ENCODE measurements at regions not wholly inside any gene's neighbourhood (a gene's known extent, or its start where the extent isn't known, plus 50 kb on each side); places are given as distances from the start of the nearest gene placed in this dataset.

DNA sequence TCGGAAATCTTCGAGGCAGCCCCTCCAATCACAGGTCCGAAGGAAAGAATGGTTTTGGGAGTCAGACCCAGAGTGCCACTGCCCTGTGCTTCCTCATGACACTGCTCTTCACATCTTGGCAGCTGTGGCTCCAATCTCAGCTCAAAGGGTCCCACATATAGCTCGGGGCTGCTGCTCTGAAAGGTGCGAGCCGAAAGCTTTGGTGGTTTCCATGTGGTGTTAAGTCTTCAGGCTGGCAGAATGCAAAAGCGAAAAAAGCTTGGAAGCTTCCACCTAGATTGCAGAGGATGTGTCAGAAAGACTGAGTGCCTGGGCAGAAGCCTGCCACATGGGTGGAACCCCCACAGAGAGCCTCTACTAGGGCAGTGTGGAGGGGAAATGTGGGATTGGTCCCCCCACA is 314.3 kb upstream of the CHD6 start:
- no peaks in the 10 kb centered on the region for H3K79me2 ChIP-seq (replicated peaks; ENCODE audit: insufficient read depth)
- TF ChIP-seq ZNF331 (CRISPR knock-in tag; IDR thresholded peaks at IDR 0.05; ENCODE audit: low read depth) (no peak), ZNF114 (CRISPR knock-in tag; IDR thresholded peaks at IDR 0.05) (no peak), EZH2phosphoT487 (IDR thresholded peaks at IDR 0.05; ENCODE audit: unreplicated experiment) (no peak), EZH2 (IDR thresholded peaks at IDR 0.05; ENCODE audit: low read depth, unreplicated experiment) (no peak), JUNB (IDR thresholded peaks at IDR 0.05; ENCODE audit: unreplicated experiment) (no peak), CREB1 (CRISPR knock-in tag; IDR thresholded peaks at IDR 0.05; ENCODE audit: low read depth) (no peak), POLR2AphosphoS5 (IDR thresholded peaks at IDR 0.05; ENCODE audit: low read depth) (no peak), STAT1 (IDR thresholded peaks at IDR 0.05; ENCODE audit: unreplicated experiment) (no peak), NANOG (IDR thresholded peaks at IDR 0.05; ENCODE audit: borderline replicate concordance) (no peak)
- TF ChIP-seq, protein P1, sequence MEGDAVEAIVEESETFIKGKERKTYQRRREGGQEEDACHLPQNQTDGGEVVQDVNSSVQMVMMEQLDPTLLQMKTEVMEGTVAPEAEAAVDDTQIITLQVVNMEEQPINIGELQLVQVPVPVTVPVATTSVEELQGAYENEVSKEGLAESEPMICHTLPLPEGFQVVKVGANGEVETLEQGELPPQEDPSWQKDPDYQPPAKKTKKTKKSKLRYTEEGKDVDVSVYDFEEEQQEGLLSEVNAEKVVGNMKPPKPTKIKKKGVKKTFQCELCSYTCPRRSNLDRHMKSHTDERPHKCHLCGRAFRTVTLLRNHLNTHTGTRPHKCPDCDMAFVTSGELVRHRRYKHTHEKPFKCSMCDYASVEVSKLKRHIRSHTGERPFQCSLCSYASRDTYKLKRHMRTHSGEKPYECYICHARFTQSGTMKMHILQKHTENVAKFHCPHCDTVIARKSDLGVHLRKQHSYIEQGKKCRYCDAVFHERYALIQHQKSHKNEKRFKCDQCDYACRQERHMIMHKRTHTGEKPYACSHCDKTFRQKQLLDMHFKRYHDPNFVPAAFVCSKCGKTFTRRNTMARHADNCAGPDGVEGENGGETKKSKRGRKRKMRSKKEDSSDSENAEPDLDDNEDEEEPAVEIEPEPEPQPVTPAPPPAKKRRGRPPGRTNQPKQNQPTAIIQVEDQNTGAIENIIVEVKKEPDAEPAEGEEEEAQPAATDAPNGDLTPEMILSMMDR (conservative IDR thresholded peaks at IDR 0.05; ENCODE audit: low read depth in 2 of 2), result no peak
- TF ChIP-seq, protein P2, sequence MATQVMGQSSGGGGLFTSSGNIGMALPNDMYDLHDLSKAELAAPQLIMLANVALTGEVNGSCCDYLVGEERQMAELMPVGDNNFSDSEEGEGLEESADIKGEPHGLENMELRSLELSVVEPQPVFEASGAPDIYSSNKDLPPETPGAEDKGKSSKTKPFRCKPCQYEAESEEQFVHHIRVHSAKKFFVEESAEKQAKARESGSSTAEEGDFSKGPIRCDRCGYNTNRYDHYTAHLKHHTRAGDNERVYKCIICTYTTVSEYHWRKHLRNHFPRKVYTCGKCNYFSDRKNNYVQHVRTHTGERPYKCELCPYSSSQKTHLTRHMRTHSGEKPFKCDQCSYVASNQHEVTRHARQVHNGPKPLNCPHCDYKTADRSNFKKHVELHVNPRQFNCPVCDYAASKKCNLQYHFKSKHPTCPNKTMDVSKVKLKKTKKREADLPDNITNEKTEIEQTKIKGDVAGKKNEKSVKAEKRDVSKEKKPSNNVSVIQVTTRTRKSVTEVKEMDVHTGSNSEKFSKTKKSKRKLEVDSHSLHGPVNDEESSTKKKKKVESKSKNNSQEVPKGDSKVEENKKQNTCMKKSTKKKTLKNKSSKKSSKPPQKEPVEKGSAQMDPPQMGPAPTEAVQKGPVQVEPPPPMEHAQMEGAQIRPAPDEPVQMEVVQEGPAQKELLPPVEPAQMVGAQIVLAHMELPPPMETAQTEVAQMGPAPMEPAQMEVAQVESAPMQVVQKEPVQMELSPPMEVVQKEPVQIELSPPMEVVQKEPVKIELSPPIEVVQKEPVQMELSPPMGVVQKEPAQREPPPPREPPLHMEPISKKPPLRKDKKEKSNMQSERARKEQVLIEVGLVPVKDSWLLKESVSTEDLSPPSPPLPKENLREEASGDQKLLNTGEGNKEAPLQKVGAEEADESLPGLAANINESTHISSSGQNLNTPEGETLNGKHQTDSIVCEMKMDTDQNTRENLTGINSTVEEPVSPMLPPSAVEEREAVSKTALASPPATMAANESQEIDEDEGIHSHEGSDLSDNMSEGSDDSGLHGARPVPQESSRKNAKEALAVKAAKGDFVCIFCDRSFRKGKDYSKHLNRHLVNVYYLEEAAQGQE (IDR thresholded peaks at IDR 0.05; ENCODE audit: unreplicated experiment), result no peak
- TF ChIP-seq, protein P3, sequence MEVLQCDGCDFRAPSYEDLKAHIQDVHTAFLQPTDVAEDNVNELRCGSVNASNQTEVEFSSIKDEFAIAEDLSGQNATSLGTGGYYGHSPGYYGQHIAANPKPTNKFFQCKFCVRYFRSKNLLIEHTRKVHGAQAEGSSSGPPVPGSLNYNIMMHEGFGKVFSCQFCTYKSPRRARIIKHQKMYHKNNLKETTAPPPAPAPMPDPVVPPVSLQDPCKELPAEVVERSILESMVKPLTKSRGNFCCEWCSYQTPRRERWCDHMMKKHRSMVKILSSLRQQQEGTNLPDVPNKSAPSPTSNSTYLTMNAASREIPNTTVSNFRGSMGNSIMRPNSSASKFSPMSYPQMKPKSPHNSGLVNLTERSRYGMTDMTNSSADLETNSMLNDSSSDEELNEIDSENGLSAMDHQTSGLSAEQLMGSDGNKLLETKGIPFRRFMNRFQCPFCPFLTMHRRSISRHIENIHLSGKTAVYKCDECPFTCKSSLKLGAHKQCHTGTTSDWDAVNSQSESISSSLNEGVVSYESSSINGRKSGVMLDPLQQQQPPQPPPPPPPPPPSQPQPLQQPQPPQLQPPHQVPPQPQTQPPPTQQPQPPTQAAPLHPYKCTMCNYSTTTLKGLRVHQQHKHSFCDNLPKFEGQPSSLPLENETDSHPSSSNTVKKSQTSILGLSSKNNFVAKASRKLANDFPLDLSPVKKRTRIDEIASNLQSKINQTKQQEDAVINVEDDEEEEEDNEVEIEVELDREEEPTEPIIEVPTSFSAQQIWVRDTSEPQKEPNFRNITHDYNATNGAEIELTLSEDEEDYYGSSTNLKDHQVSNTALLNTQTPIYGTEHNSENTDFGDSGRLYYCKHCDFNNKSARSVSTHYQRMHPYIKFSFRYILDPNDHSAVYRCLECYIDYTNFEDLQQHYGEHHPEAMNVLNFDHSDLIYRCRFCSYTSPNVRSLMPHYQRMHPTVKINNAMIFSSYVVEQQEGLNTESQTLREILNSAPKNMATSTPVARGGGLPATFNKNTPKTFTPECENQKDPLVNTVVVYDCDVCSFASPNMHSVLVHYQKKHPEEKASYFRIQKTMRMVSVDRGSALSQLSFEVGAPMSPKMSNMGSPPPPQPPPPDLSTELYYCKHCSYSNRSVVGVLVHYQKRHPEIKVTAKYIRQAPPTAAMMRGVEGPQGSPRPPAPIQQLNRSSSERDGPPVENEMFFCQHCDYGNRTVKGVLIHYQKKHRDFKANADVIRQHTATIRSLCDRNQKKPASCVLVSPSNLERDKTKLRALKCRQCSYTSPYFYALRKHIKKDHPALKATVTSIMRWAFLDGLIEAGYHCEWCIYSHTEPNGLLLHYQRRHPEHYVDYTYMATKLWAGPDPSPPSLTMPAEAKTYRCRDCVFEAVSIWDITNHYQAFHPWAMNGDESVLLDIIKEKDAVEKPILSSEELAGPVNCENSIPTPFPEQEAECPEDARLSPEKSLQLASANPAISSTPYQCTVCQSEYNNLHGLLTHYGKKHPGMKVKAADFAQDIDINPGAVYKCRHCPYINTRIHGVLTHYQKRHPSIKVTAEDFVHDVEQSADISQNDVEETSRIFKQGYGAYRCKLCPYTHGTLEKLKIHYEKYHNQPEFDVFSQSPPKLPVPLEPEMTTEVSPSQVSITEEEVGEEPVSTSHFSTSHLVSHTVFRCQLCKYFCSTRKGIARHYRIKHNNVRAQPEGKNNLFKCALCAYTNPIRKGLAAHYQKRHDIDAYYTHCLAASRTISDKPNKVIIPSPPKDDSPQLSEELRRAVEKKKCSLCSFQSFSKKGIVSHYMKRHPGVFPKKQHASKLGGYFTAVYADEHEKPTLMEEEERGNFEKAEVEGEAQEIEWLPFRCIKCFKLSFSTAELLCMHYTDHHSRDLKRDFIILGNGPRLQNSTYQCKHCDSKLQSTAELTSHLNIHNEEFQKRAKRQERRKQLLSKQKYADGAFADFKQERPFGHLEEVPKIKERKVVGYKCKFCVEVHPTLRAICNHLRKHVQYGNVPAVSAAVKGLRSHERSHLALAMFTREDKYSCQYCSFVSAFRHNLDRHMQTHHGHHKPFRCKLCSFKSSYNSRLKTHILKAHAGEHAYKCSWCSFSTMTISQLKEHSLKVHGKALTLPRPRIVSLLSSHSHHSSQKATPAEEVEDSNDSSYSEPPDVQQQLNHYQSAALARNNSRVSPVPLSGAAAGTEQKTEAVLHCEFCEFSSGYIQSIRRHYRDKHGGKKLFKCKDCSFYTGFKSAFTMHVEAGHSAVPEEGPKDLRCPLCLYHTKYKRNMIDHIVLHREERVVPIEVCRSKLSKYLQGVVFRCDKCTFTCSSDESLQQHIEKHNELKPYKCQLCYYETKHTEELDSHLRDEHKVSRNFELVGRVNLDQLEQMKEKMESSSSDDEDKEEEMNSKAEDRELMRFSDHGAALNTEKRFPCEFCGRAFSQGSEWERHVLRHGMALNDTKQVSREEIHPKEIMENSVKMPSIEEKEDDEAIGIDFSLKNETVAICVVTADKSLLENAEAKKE (CRISPR knock-in tag; IDR thresholded peaks at IDR 0.05), result no peak
- TF ChIP-seq, protein P4, sequence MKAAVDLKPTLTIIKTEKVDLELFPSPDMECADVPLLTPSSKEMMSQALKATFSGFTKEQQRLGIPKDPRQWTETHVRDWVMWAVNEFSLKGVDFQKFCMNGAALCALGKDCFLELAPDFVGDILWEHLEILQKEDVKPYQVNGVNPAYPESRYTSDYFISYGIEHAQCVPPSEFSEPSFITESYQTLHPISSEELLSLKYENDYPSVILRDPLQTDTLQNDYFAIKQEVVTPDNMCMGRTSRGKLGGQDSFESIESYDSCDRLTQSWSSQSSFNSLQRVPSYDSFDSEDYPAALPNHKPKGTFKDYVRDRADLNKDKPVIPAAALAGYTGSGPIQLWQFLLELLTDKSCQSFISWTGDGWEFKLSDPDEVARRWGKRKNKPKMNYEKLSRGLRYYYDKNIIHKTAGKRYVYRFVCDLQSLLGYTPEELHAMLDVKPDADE (IDR thresholded peaks at IDR 0.05), result no peak
- no peak overlapping the region for H3K4me3 Mint-ChIP-seq
- peaks cover 24% of the 10 kb centered on the region for H3K36me3 Mint-ChIP-seq (ENCODE audit: low read depth)
- H4K20me1 ChIP-seq (replicated peaks; ENCODE audit: insufficient read depth), result no peaks in the 10 kb centered on the region
- no peak overlapping the region for H3K27ac Mint-ChIP-seq
- H3F3A ChIP-seq (replicated peaks; ENCODE audit: low read depth), result no peaks in the 10 kb centered on the region
- no peak for DNase-seq (ENCODE audit: low spot score)
- no peaks in the 10 kb centered on the region for H3K4me1 ChIP-seq (ENCODE audit: insufficient read depth)
- no peaks in the 10 kb centered on the region for H3K27me3 Mint-ChIP-seq (ENCODE audit: insufficient read depth, low read depth, poor library complexity)
- H3K4me1 Mint-ChIP-seq, result no peaks in the 10 kb centered on the region
- H2AFZ ChIP-seq, result no peak overlapping the region
- no peaks in the 10 kb centered on the region for H3K9me2 ChIP-seq (ENCODE audit: insufficient read depth)
- H3K27me3 ChIP-seq (ENCODE audit: insufficient read depth), result no peaks in the 10 kb centered on the region
- H3K36me3 ChIP-seq (ENCODE audit: insufficient read depth), result no peaks in the 10 kb centered on the region
- H3K27ac ChIP-seq (ENCODE audit: low read depth), result no peak overlapping the region
- no peak overlapping the region for H3K4me2 ChIP-seq
- ATAC-seq, result no peak
- peaks cover 97% of the 10 kb centered on the region for H3K9me3 Mint-ChIP-seq
- H3K4me3 ChIP-seq, result no peak overlapping the region
